HL-60 (cell line): ENCODE measurements at regions not wholly inside any gene's neighbourhood (a gene's known extent, or its start where the extent isn't known, plus 50 kb on each side); places are given as distances from the start of the nearest gene placed in this dataset.

ENCODE experiments used
- DNase-seq, 2 experiments: peaks; one replicate each; pipeline ENCODE4 v3.0.0-alpha.2; 2010 to 2020; ENCODE audit warnings: low read depth in 1 of 2, low spot score in 1 of 2
- H3K27ac ChIP-seq: fragments of 250-450 bp; sonication (Bioruptor Pico); replicated peaks from 2 replicates; pipeline ENCODE4 v1.5.1; 2020; ENCODE audit warnings: mild to moderate bottlenecking, moderate library complexity
- H3K27me3 ChIP-seq: fragments of 250-450 bp; sonication (Bioruptor Pico); 2 replicates; pipeline ENCODE4 v1.5.1; 2021; ENCODE audit warnings: mild to moderate bottlenecking, moderate library complexity; ENCODE audit not compliant: insufficient read depth, poor library complexity, severe bottlenecking
- H3K4me3 ChIP-seq: replicated peaks from 2 replicates; pipeline ENCODE4 v1.5.1; 2011; ENCODE audit warnings: mild to moderate bottlenecking, control low read depth, low read length; ENCODE audit not compliant: insufficient read depth
- CTCF ChIP-seq: IDR thresholded peaks from one replicate; pipeline ENCODE4 v1.5.1; 2011; ENCODE audit warnings: low read length, control low read depth, inconsistent platforms; ENCODE audit not compliant: insufficient read depth
- GABPA ChIP-seq: IDR thresholded peaks from 2 replicates; pipeline ENCODE4 v1.6.1; 2012; ENCODE audit warnings: low read depth
- POLR2AphosphoS5 ChIP-seq: IDR thresholded peaks from 2 replicates; pipeline ENCODE4 v1.6.1; 2012; ENCODE audit warnings: low read depth
- REST ChIP-seq: IDR thresholded peaks from 2 replicates; pipeline ENCODE4 v1.6.1; 2012; ENCODE audit warnings: low read depth; ENCODE audit not compliant: insufficient replicate concordance
- SPI1 ChIP-seq: IDR thresholded peaks from 2 replicates; pipeline ENCODE4 v1.6.1; 2012; ENCODE audit warnings: low read depth, mild to moderate bottlenecking, borderline replicate concordance

- TF ChIP-seq SPI1 = no peak
- TF ChIP-seq REST = no peak
- no peak for TF ChIP-seq POLR2AphosphoS5
- TF ChIP-seq GABPA = no peak
- TF ChIP-seq CTCF = no peak
- no peak overlapping the region for H3K4me3 ChIP-seq
- DNase-seq = no peak
- no peaks in the 10 kb centered on the region for H3K27me3 ChIP-seq
- no peak overlapping the region for H3K27ac ChIP-seq
Observed at GRCh38 chr18:73153271-73153670, 285.5 kb upstream of the NETO1 start.

GRCh38 chr18:73151086-73151485, 283.3 kb upstream of the NETO1 start:
- Histone ChIP-seq H3K27me3 (no peaks in the 10 kb centered on the region), H3K27ac (no peak overlapping the region), H3K4me3 (no peak overlapping the region)
- TF ChIP-seq POLR2AphosphoS5 (no peak), GABPA (no peak), SPI1 (no peak), CTCF (no peak), REST (no peak)
- no peak for DNase-seq

GRCh38 chr18:73150199-73150598, 282.4 kb upstream of the NETO1 start:
- TF ChIP-seq CTCF = no peak
- no peak for TF ChIP-seq REST
- TF ChIP-seq POLR2AphosphoS5 = no peak
- no peak for TF ChIP-seq SPI1
- TF ChIP-seq GABPA = no peak
- Histone ChIP-seq H3K27ac (no peak overlapping the region), H3K4me3 (no peak overlapping the region), H3K27me3 (no peaks in the 10 kb centered on the region)
- no peak for DNase-seq
